Muscle layer of duodenum (tissue), 2 donors: ENCODE measurements at regions not wholly inside any gene's neighbourhood (a gene's known extent, or its start where the extent isn't known, plus 50 kb on each side); places are given as distances from the start of the nearest gene placed in this dataset.

Source experiments
- H3K27ac ChIP-seq: one replicate; pipeline ENCODE4 v1.7.0; 2013; ENCODE audit warnings: mild to moderate bottlenecking, low read length
- H3K27me3 ChIP-seq: one replicate; pipeline ENCODE4 v1.7.0; 2013; ENCODE audit warnings: low read depth, mild to moderate bottlenecking, control low read depth, low read length
- H3K36me3 ChIP-seq, 2 donors: one replicate each; pipeline ENCODE4 v1.7.0; 2013; ENCODE audit warnings: low read length in 2 of 2, control low read depth in 1 of 2, mild to moderate bottlenecking in 1 of 2; ENCODE audit not compliant: insufficient read depth in 2 of 2, control insufficient read depth in 1 of 2
- H3K4me1 ChIP-seq, 2 donors: one replicate each; pipeline ENCODE4 v1.7.0; 2013; ENCODE audit warnings: low read length in 2 of 2, mild to moderate bottlenecking in 2 of 2, control low read depth in 1 of 2, moderate library complexity in 1 of 2; ENCODE audit not compliant: insufficient read depth in 2 of 2, control insufficient read depth in 1 of 2
- H3K4me3 ChIP-seq, 2 donors: one replicate each; pipeline ENCODE4 v1.7.0; 2013; ENCODE audit warnings: low read length in 2 of 2, low read depth in 1 of 2, mild to moderate bottlenecking in 1 of 2
- H3K9me3 ChIP-seq, 2 donors: one replicate each; pipeline ENCODE4 v1.7.0; 2013; ENCODE audit warnings: low read length in 2 of 2, control low read depth in 1 of 2, mild to moderate bottlenecking in 1 of 2; ENCODE audit not compliant: control insufficient read depth in 1 of 2
- donor health status: healthy.

DNA sequence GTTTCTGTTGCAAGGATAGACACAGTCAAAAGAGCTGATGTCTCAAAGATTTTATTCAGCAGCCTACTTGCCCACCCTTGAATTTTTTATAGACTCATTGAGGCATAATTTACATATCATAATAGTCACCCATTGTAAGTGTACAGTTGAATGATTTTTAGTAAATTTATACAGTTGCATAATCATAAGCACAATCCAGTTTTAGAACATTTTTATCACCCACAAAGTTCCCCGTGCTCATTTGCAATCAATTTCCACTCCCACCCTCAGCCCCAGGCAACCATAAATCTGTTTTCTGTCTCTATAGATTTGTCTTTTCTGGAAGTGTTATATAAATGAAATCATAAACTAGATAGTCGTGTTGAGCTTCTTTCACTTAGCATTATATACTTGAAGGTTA is 517.7 kb downstream of the TLE1 start:
- Histone ChIP-seq H3K27me3 (no peaks in the 10 kb centered on the region), H3K27ac (no peak overlapping the region), H3K4me3 (no peak overlapping the region), H3K4me1 (no peaks in the 10 kb centered on the region), H3K36me3 (no peaks in the 10 kb centered on the region), H3K9me3 (peaks cover 0 to 2% of the 10 kb centered on the region in 2 donors)

DNA sequence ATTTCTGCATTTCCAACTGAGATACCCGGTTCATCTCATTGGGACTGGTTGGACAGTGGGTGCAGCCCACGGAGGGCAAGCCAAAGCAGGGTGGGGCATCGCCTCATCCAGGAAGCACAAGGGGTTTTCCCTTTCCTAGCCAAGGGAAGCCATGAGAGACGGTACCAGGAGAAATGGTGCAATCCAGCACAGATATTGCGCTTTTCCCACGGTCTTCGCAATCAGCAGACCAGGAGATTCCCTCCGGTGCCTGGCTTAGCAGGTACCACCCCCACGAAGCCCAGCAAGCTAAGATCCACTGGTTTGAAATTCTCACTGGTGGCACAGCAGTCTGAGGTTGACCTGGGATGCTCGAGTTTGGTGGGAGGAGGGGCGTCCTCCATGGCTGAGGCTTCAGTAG is 527.0 kb downstream of the TLE1 start:
- Histone ChIP-seq H3K9me3 (no peaks in the 10 kb centered on the region), H3K4me1 (no peaks in the 10 kb centered on the region), H3K4me3 (no peak overlapping the region), H3K36me3 (no peaks in the 10 kb centered on the region), H3K27ac (no peak overlapping the region), H3K27me3 (no peaks in the 10 kb centered on the region)

- H3K4me3 ChIP-seq: no peak overlapping the region
- H3K36me3 ChIP-seq: no peaks in the 10 kb centered on the region
- no peaks in the 10 kb centered on the region for H3K4me1 ChIP-seq
- H3K27me3 ChIP-seq: no peaks in the 10 kb centered on the region
- H3K27ac ChIP-seq: no peak overlapping the region
- peaks cover 0 to 4% of the 10 kb centered on the region in 2 donors for H3K9me3 ChIP-seq
Measured at GRCh38 chr9:81156381-81156780, 533.0 kb downstream of the TLE1 start.

GRCh38 chr9:81150016-81150625 is 539.2 kb downstream of the TLE1 start:
- Histone ChIP-seq H3K36me3 (no peaks in the 10 kb centered on the region), H3K4me1 (no peaks in the 10 kb centered on the region), H3K27ac (no peak overlapping the region), H3K9me3 (peaks cover 0 to 4% of the 10 kb centered on the region in 2 donors), H3K27me3 (no peaks in the 10 kb centered on the region), H3K4me3 (no peak overlapping the region)

DNA sequence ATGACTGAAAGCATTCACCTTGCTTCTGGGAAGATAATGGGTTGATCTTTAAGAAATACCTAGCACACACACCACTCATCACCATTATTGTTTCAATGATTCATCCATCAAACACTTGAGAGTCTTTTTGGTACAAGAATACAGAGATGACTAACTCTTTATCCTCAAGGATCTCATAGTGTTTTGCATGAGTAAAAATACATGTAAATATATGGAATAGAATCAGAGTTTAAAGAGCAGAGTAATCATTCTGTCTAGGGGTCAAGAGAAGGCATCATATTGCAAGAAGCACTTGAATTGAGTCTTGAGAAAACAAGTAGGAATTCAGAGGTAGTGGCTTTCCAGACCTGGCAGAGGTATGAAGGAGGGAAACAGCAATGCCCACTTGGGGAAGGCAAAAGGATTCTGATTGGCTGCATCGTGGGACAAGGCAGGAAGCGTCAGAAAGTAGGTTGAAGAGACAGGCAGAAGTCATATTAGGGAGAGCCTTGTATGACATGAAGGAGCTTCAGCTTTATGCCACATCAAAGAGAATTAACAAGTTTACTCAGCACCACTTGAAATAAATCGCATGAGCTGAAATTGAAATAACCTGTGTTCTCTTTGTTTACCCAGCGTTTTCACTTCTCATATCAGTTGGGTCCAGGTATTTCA is 542.5 kb downstream of the TLE1 start:
- H3K9me3 ChIP-seq: no peaks in the 10 kb centered on the region
- no peak overlapping the region for H3K4me3 ChIP-seq
- no peaks in the 10 kb centered on the region for H3K36me3 ChIP-seq
- H3K27me3 ChIP-seq: no peaks in the 10 kb centered on the region
- H3K4me1 ChIP-seq: no peaks in the 10 kb centered on the region
- H3K27ac ChIP-seq: no peak overlapping the region

DNA sequence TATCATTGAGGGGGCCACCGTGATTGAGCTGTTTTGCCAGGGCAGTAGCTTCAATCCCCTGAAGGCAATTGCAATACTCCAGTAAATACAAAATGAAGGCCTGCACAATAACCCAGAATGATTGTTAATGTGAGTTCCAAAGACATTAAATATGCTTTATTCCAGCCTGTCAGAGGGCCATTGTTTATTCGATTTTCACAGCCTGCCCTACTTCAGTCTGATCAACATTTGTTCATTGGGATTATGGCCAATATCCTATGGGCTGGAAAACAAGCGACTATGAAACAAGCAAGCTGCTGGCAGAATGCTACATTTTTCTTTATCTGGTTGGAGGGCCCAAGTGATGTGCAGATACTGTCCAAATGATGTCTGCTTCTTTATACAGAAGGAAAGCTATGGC is 543.1 kb downstream of the TLE1 start:
- Histone ChIP-seq H3K36me3 (no peaks in the 10 kb centered on the region), H3K9me3 (no peaks in the 10 kb centered on the region), H3K27me3 (no peaks in the 10 kb centered on the region), H3K27ac (no peak overlapping the region), H3K4me3 (no peak overlapping the region), H3K4me1 (no peaks in the 10 kb centered on the region)

GRCh38 chr9:81145331-81145963 is 543.9 kb downstream of the TLE1 start:
- Histone ChIP-seq H3K4me3 (no peak overlapping the region), H3K27me3 (no peaks in the 10 kb centered on the region), H3K36me3 (no peaks in the 10 kb centered on the region), H3K9me3 (no peaks in the 10 kb centered on the region), H3K27ac (no peak overlapping the region), H3K4me1 (no peaks in the 10 kb centered on the region)

- no peaks in the 10 kb centered on the region for H3K36me3 ChIP-seq
- no peak overlapping the region for H3K27ac ChIP-seq
- H3K27me3 ChIP-seq: no peaks in the 10 kb centered on the region
- no peaks in the 10 kb centered on the region for H3K9me3 ChIP-seq
- no peaks in the 10 kb centered on the region for H3K4me1 ChIP-seq
- no peak overlapping the region for H3K4me3 ChIP-seq
Measured at GRCh38 chr9:81141961-81142360, 547.4 kb downstream of the TLE1 start.

- no peak overlapping the region for H3K4me3 ChIP-seq
- no peak overlapping the region for H3K27ac ChIP-seq
- H3K27me3 ChIP-seq: no peaks in the 10 kb centered on the region
- no peaks in the 10 kb centered on the region for H3K36me3 ChIP-seq
- H3K4me1 ChIP-seq: no peaks in the 10 kb centered on the region
- no peaks in the 10 kb centered on the region for H3K9me3 ChIP-seq
Measured at GRCh38 chr9:81137976-81138568, 551.3 kb downstream of the TLE1 start.

GRCh38 chr9:81132796-81133195 is 556.6 kb downstream of the TLE1 start:
- H3K36me3 ChIP-seq: no peaks in the 10 kb centered on the region
- no peak overlapping the region for H3K27ac ChIP-seq
- H3K9me3 ChIP-seq: no peaks in the 10 kb centered on the region
- H3K4me1 ChIP-seq: no peaks in the 10 kb centered on the region
- no peak overlapping the region for H3K4me3 ChIP-seq
- H3K27me3 ChIP-seq: no peaks in the 10 kb centered on the region

- no peak overlapping the region for H3K27ac ChIP-seq
- H3K4me3 ChIP-seq: no peak overlapping the region
- no peaks in the 10 kb centered on the region for H3K27me3 ChIP-seq
- no peaks in the 10 kb centered on the region for H3K9me3 ChIP-seq
- no peaks in the 10 kb centered on the region for H3K36me3 ChIP-seq
- H3K4me1 ChIP-seq: no peaks in the 10 kb centered on the region
Measured at GRCh38 chr9:81132318-81132717, 557.0 kb downstream of the TLE1 start.
